ENCODE measurements at regions not wholly inside any gene's neighbourhood (a gene's known extent, or its start where the extent isn't known, plus 50 kb on each side); places are given as distances from the start of the nearest gene placed in this dataset.

DNA sequence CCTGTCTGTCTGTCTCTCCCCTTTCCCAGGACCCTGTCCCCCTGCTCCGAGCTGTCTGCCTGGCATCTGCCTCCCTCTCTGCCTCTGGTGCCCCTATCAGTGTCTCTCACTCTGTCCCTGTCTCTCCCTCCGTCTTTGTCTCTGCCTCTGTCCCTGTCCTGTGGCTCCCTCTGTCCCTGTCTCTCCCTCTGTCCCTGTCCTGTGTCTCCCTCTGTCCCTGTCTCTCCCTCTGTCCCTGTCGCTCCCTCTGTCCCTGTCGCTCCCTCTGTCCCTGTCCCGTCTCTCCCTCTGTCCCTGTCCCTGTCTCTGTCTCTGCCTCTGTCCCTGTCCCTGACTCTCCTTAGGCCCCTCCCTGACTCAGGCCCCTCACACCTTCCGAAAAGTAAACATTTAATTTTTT lies 75.0 kb upstream of the PAX2 start:
- TF ChIP-seq, protein P1, sequence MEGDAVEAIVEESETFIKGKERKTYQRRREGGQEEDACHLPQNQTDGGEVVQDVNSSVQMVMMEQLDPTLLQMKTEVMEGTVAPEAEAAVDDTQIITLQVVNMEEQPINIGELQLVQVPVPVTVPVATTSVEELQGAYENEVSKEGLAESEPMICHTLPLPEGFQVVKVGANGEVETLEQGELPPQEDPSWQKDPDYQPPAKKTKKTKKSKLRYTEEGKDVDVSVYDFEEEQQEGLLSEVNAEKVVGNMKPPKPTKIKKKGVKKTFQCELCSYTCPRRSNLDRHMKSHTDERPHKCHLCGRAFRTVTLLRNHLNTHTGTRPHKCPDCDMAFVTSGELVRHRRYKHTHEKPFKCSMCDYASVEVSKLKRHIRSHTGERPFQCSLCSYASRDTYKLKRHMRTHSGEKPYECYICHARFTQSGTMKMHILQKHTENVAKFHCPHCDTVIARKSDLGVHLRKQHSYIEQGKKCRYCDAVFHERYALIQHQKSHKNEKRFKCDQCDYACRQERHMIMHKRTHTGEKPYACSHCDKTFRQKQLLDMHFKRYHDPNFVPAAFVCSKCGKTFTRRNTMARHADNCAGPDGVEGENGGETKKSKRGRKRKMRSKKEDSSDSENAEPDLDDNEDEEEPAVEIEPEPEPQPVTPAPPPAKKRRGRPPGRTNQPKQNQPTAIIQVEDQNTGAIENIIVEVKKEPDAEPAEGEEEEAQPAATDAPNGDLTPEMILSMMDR (IDR thresholded peaks at IDR 0.05): no peak
- no peak for TF ChIP-seq POLR2AphosphoS5 (IDR thresholded peaks at IDR 0.05)
- TF ChIP-seq POLR2A (IDR thresholded peaks at IDR 0.05): no peak
